HG02840 (cell line): ENCODE measurements at regions not wholly inside any gene's neighbourhood (a gene's known extent, or its start where the extent isn't known, plus 50 kb on each side); places are given as distances from the start of the nearest gene placed in this dataset.
"Not testable (repeated sequence)": the region's sequence is repeated elsewhere in the genome, so short reads cannot be mapped to it uniquely, and the experiment has no call there.

Source experiments
- ATAC-seq: cut with Tn5 transposase; IDR thresholded peaks from one replicate; pipeline ENCODE4 v1.9.1; 2021; ENCODE audit warnings: mild to moderate bottlenecking, moderate library complexity, moderate number of reproducible peaks; ENCODE audit not compliant: unreplicated experiment, low FRiP score

- no peak for ATAC-seq
These were observed 302.7 kb downstream of the SFMBT2 start for GRCh38 chr10:7108141-7108540.

GRCh38 chr10:7107285-7107684, 303.5 kb downstream of the SFMBT2 start:
- ATAC-seq: no peak

GRCh38 chr10:7104379-7104778, 306.5 kb downstream of the SFMBT2 start:
- not testable (repeated sequence) for ATAC-seq

GRCh38 chr10:7102557-7103349, 308.1 kb downstream of the SFMBT2 start:
- no peak for ATAC-seq

- ATAC-seq: no peak
These were observed 308.8 kb downstream of the SFMBT2 start for GRCh38 chr10:7102084-7102483.

GRCh38 chr10:7101451-7101850, 309.4 kb downstream of the SFMBT2 start:
- ATAC-seq: no peak

GRCh38 chr10:7100032-7100702, 310.7 kb downstream of the SFMBT2 start:
- no peak for ATAC-seq

GRCh38 chr10:7098160-7098762, 312.6 kb downstream of the SFMBT2 start:
- ATAC-seq: no peak

GRCh38 chr10:7094781-7095180, 316.1 kb downstream of the SFMBT2 start:
- ATAC-seq: no peak

GRCh38 chr10:7093368-7093767, 317.5 kb downstream of the SFMBT2 start:
- ATAC-seq: no peak

GRCh38 chr10:7092603-7093002, 318.2 kb downstream of the SFMBT2 start:
- no peak for ATAC-seq

GRCh38 chr10:7090529-7090928, 320.3 kb downstream of the SFMBT2 start:
- ATAC-seq: no peak

- ATAC-seq: no peak
These were observed 324.8 kb downstream of the SFMBT2 start for GRCh38 chr10:7085913-7086589.

GRCh38 chr10:7085147-7085912, 325.5 kb downstream of the SFMBT2 start:
- no peak for ATAC-seq

GRCh38 chr10:7084280-7085005, 326.4 kb downstream of the SFMBT2 start:
- ATAC-seq: no peak

- no peak for ATAC-seq
These were observed 327.9 kb downstream of the SFMBT2 start for GRCh38 chr10:7082967-7083366.

- no peak for ATAC-seq
These were observed 333.0 kb downstream of the SFMBT2 start for GRCh38 chr10:7077880-7078279.

GRCh38 chr10:7075851-7076250, 335.0 kb downstream of the SFMBT2 start:
- no peak for ATAC-seq

GRCh38 chr10:7075110-7075509, 335.7 kb downstream of the SFMBT2 start:
- no peak for ATAC-seq

GRCh38 chr10:7071421-7071820, 339.4 kb downstream of the SFMBT2 start:
- ATAC-seq: no peak
